NCI-H2107 treated with DMSO at 0.1 percent for 48 hours (cell line): ENCODE measurements at regions not wholly inside any gene's neighbourhood (a gene's known extent, or its start where the extent isn't known, plus 50 kb on each side); places are given as distances from the start of the nearest gene placed in this dataset.

Source experiments
- DNase-seq: peaks from one replicate; lab custom pipeline; 2025; ENCODE audit not compliant: unreplicated experiment; lab: John Stamatoyannopoulos, UW

- no peak for DNase-seq
These were observed 207.9 kb upstream of the BLID start for GRCh38 chr11:122323754-122324421.

GRCh38 chr11:122322329-122322728, 206.3 kb upstream of the BLID start:
- no peak for DNase-seq

- DNase-seq = no peak
These were observed 204.7 kb upstream of the BLID start for GRCh38 chr11:122320671-122321070.

GRCh38 chr11:122319691-122320620, 203.9 kb upstream of the BLID start:
- no peak for DNase-seq

GRCh38 chr11:122319085-122319484, 203.1 kb upstream of the BLID start:
- no peak for DNase-seq

- no peak for DNase-seq
These were observed 201.3 kb upstream of the BLID start for GRCh38 chr11:122317305-122317704.

GRCh38 chr11:122313581-122313980, 197.6 kb upstream of the BLID start:
- no peak for DNase-seq

GRCh38 chr11:122311216-122311755, 195.3 kb upstream of the BLID start:
- DNase-seq = no peak

GRCh38 chr11:122310766-122311165, 194.8 kb upstream of the BLID start:
- no peak for DNase-seq

- DNase-seq = peak; percentile 26
These were observed 193.4 kb upstream of the BLID start for GRCh38 chr11:122309262-122309925.

GRCh38 chr11:122308226-122308625, 192.2 kb upstream of the BLID start:
- DNase-seq = no peak

GRCh38 chr11:122307476-122308035, 191.5 kb upstream of the BLID start:
- no peak for DNase-seq

- DNase-seq = no peak
These were observed 190.9 kb upstream of the BLID start for GRCh38 chr11:122306831-122307391.

- no peak for DNase-seq
These were observed 189.7 kb upstream of the BLID start for GRCh38 chr11:122305426-122306320.

- no peak for DNase-seq
These were observed 189.0 kb upstream of the BLID start for GRCh38 chr11:122304973-122305372.

- no peak for DNase-seq
These were observed 188.3 kb upstream of the BLID start for GRCh38 chr11:122304306-122304705.

GRCh38 chr11:122294041-122294440, 178.0 kb upstream of the BLID start:
- no peak for DNase-seq

GRCh38 chr11:122293296-122294023, 177.4 kb upstream of the BLID start:
- no peak for DNase-seq

GRCh38 chr11:122287401-122287800, 171.4 kb upstream of the BLID start:
- peak; percentile 7 for DNase-seq
